GM12878 (cell line): ENCODE measurements at regions not wholly inside any gene's neighbourhood (a gene's known extent, or its start where the extent isn't known, plus 50 kb on each side); places are given as distances from the start of the nearest gene placed in this dataset.

Experiments
- ATAC-seq: fragments of 200-7000 bp; cut with Tn5 transposase; 3 replicates; pipeline ENCODE4 v1.9.1; 2020; ENCODE audit warnings: mild to moderate bottlenecking, moderate library complexity
- BruUV-seq: library from RNA; stranded (reverse); fragments of 400-500 nt; replicated peaks from 2 replicates; lab custom pipeline; 2021; lab: Mats Ljungman, UMichigan
- CTCF ChIA-PET: fragments of 300-600 bp; sonication (Branson Sonifier 250); formaldehyde crosslinking; extraction: SDS; loops from one replicate; lab custom pipeline; 2021; ENCODE audit warnings: inconsistent platforms; lab: Yijun Ruan, JAX
- POLR2A ChIA-PET: fragments of 350-600 bp; formaldehyde crosslinking; extraction: SDS; loops from one replicate; lab custom pipeline; 2021; ENCODE audit warnings: inconsistent platforms; lab: Charles Lee
- RAD21 ChIA-PET: fragments of 300-600 bp; sonication (Branson Sonifier 250); formaldehyde crosslinking; loops from one replicate; lab custom pipeline; 2023; ENCODE audit warnings: antibody characterized with exemption; ENCODE audit not compliant: unreplicated experiment; lab: Charles Lee
- SMC1A ChIA-PET: fragments of 300-600 bp; sonication (Branson Sonifier 250); formaldehyde crosslinking; loops from one replicate; lab custom pipeline; 2023; ENCODE audit not compliant: unreplicated experiment, uncharacterized antibody; lab: Charles Lee
- DNase-seq: peaks from one replicate; pipeline ENCODE4 v3.0.0-alpha.2; 2011; ENCODE audit warnings: low read depth, low spot score
- FAIRE-seq: peaks from 3 replicates; lab custom pipeline; 2011; peaks lifted over from hg19 to GRCh38; lab: Jason Lieb, UNC
- H2AFZ ChIP-seq: 2 replicates; pipeline ENCODE4 v1.6.0; 2011; ENCODE audit warnings: low read depth, low read length, control low read depth; ENCODE audit not compliant: control insufficient read depth
- H3K27ac ChIP-seq: 2 replicates; pipeline ENCODE4 v1.5.1; 2011; ENCODE audit warnings: control low read depth; ENCODE audit not compliant: control insufficient read depth, insufficient read depth
- H3K27me3 ChIP-seq, 2 experiments: replicated peaks in 1 of 2; 2 replicates each; pipeline versions ENCODE4 v1.6.0 to v1.6.1; 2011; ENCODE audit warnings: low read length in 1 of 2; ENCODE audit not compliant: control insufficient read depth in 2 of 2, insufficient read depth in 2 of 2
- H3K36me3 ChIP-seq, 2 experiments: 2 replicates each; pipeline ENCODE4 v1.5.1; 2011; ENCODE audit warnings: low read length in 1 of 2; ENCODE audit not compliant: control insufficient read depth in 2 of 2, insufficient read depth in 2 of 2
- H3K4me1 ChIP-seq: 2 replicates; pipeline ENCODE4 v1.6.1; 2011; ENCODE audit warnings: mild to moderate bottlenecking, low read length, moderate library complexity, mixed read lengths; ENCODE audit not compliant: control insufficient read depth, insufficient read depth
- H3K4me2 ChIP-seq: 2 replicates; pipeline ENCODE4 v1.6.0; 2011; ENCODE audit warnings: control low read depth; ENCODE audit not compliant: control insufficient read depth, insufficient read depth
- H3K4me3 ChIP-seq: fragments of 200-600 bp; sonication (generic); 2 replicates; pipeline ENCODE4 v1.5.1; 2016
- H3K79me2 ChIP-seq: 2 replicates; pipeline ENCODE4 v1.6.0; 2011; ENCODE audit warnings: low read length; ENCODE audit not compliant: control insufficient read depth, insufficient read depth
- H3K9ac ChIP-seq: 2 replicates; pipeline ENCODE4 v1.8.0; 2011; ENCODE audit warnings: low read length, control low read depth, mixed read lengths; ENCODE audit not compliant: control insufficient read depth, insufficient read depth
- H3K9me3 ChIP-seq: replicated peaks from 3 replicates; pipeline ENCODE4 v1.5.1; 2011; ENCODE audit warnings: mild to moderate bottlenecking, low read length; ENCODE audit not compliant: control insufficient read depth, insufficient read depth
- H4K20me1 ChIP-seq: 2 replicates; pipeline ENCODE4 v1.6.0; 2011; ENCODE audit not compliant: control insufficient read depth, insufficient read depth
- MYB ChIP-seq: fragments of 150-350 bp; IDR thresholded peaks from 2 replicates; pipeline ENCODE4 v1.6.1; 2014; ENCODE audit warnings: mild to moderate bottlenecking, low read depth, low read length, borderline replicate concordance
- MYC ChIP-seq: IDR thresholded peaks from 2 replicates; pipeline ENCODE4 v1.6.1; 2011; ENCODE audit warnings: mild to moderate bottlenecking, low read length, moderate library complexity, inconsistent platforms; ENCODE audit not compliant: insufficient read depth, insufficient replicate concordance, insufficient read length, severe bottlenecking
- NFYB ChIP-seq: IDR thresholded peaks from 2 replicates; pipeline ENCODE4 v1.6.1; 2011; ENCODE audit warnings: low read depth, mild to moderate bottlenecking, low read length, improper control_type of control experiment, moderate library complexity; ENCODE audit not compliant: insufficient read depth
- PAX5 ChIP-seq: IDR thresholded peaks from 2 replicates; pipeline ENCODE4 v1.6.1; 2011; ENCODE audit warnings: low read depth, low read length, borderline replicate concordance
- POLR2A ChIP-seq: IDR thresholded peaks from 2 replicates; pipeline ENCODE4 v1.6.1; 2011; ENCODE audit warnings: low read depth, mild to moderate bottlenecking, low read length
- STAT1 ChIP-seq: fragments of 450-650 bp; conservative IDR thresholded peaks from 2 replicates; pipeline ENCODE4 v1.6.1; 2014; ENCODE audit warnings: antibody characterized with exemption, mild to moderate bottlenecking
- ZNF384 ChIP-seq: IDR thresholded peaks from 2 replicates; pipeline ENCODE4 v1.6.1; 2012; ENCODE audit warnings: low read depth, mild to moderate bottlenecking, low read length, improper control_type of control experiment, borderline replicate concordance
- WGBS: methylation state at CpG from one replicate; pipeline ENCODE4 v1.1.6; 2016; ENCODE audit warnings: low lambda C conversion rate; ENCODE audit not compliant: insufficient replicate concordance, insufficient coverage; ENCODE audit errors: missing lambda C conversion rate; 5-methylcytosine and 5-hydroxymethylcytosine counted together
- in situ Hi-C: fragments of 300-500 bp; cut with MboI; formaldehyde crosslinking; loops from 9 replicates; pipeline ENCODE4 v1.14.3; 2018; ENCODE audit warnings: mixed read lengths
- intact Hi-C: fragments of 100-400 bp; cut with micrococcal nuclease; formaldehyde crosslinking; loops from one replicate; pipeline ENCODE4 v1.14.2; 2022; ENCODE audit not compliant: unreplicated experiment
- TF ChIP-seq, protein P1 (sequence below): fragments of 450-650 bp; formaldehyde crosslinking; IDR thresholded peaks from 2 replicates; pipeline ENCODE4 v1.5.0; 2022; ENCODE audit warnings: mild to moderate bottlenecking, missing genetic modification characterization

- TF ChIP-seq STAT1: no peak
- TF ChIP-seq, protein P1, sequence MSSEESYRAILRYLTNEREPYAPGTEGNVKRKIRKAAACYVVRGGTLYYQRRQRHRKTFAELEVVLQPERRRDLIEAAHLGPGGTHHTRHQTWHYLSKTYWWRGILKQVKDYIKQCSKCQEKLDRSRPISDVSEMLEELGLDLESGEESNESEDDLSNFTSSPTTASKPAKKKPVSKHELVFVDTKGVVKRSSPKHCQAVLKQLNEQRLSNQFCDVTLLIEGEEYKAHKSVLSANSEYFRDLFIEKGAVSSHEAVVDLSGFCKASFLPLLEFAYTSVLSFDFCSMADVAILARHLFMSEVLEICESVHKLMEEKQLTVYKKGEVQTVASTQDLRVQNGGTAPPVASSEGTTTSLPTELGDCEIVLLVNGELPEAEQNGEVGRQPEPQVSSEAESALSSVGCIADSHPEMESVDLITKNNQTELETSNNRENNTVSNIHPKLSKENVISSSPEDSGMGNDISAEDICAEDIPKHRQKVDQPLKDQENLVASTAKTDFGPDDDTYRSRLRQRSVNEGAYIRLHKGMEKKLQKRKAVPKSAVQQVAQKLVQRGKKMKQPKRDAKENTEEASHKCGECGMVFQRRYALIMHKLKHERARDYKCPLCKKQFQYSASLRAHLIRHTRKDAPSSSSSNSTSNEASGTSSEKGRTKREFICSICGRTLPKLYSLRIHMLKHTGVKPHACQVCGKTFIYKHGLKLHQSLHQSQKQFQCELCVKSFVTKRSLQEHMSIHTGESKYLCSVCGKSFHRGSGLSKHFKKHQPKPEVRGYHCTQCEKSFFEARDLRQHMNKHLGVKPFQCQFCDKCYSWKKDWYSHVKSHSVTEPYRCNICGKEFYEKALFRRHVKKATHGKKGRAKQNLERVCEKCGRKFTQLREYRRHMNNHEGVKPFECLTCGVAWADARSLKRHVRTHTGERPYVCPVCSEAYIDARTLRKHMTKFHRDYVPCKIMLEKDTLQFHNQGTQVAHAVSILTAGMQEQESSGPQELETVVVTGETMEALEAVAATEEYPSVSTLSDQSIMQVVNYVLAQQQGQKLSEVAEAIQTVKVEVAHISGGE (CRISPR knock-in tag): no peak
- no peak for TF ChIP-seq PAX5
- no peak for TF ChIP-seq MYB
- no peak for TF ChIP-seq MYC
- no peak for TF ChIP-seq POLR2A
- no peak for TF ChIP-seq NFYB
- no peak for TF ChIP-seq ZNF384
- TF ChIP-seq, all 136 proteins: peak for 0
- H3K9ac ChIP-seq: no peak overlapping the region
- H4K20me1 ChIP-seq: no peaks in the 10 kb centered on the region
- no peak overlapping the region for H2AFZ ChIP-seq
- intact Hi-C loops: no loop called here
- DNase-seq (no peak), FAIRE-seq (no peak), ATAC-seq (no peak)
- no peak overlapping the region for H3K4me3 ChIP-seq
- H3K9me3 ChIP-seq: no peaks in the 10 kb centered on the region
- ChIA-PET CTCF (no interaction called here), RAD21 (no interaction called here), POLR2A (no interaction called here), SMC1A (no interaction called here)
- no peak overlapping the region for H3K27ac ChIP-seq
- in situ Hi-C loops: no loop called here
- no peaks in the 10 kb centered on the region for H3K79me2 ChIP-seq
- H3K4me2 ChIP-seq: no peak overlapping the region
- H3K27me3 ChIP-seq: no peaks in the 10 kb centered on the region
- 20% methylated on average over 13 of the region's 13 CpGs for WGBS
- H3K36me3 ChIP-seq: no peaks in the 10 kb centered on the region
- no peaks in the 10 kb centered on the region for H3K4me1 ChIP-seq
- no TSS peak for BruUV-seq
These were observed 124.9 kb upstream of the MAFB start for GRCh38 chr20:40813708-40814630.
